ENCODE measurements at regions not wholly inside any gene's neighbourhood (a gene's known extent, or its start where the extent isn't known, plus 50 kb on each side); places are given as distances from the start of the nearest gene placed in this dataset.
"Not testable (repeated sequence)": the region's sequence is repeated elsewhere in the genome, so short reads cannot be mapped to it uniquely, and the experiment has no call there.

GRCh38 chr2:187783446-187783845 is 229.2 kb upstream of the TFPI start:
- DNase-seq (ENCODE audit: low spot score), result no peak

- not testable (repeated sequence) for DNase-seq (ENCODE audit: low spot score)
Observed at GRCh38 chr2:187784138-187784537, 229.9 kb upstream of the TFPI start.

GRCh38 chr2:187799601-187800000 is 245.4 kb upstream of the TFPI start:
- DNase-seq (ENCODE audit: low spot score), result no peak

- DNase-seq (ENCODE audit: low spot score), result no peak
Observed at GRCh38 chr2:187803816-187804215, 249.6 kb upstream of the TFPI start.

- no peak for DNase-seq (ENCODE audit: low spot score)
Observed at GRCh38 chr2:187815113-187815512, 260.9 kb upstream of the TFPI start.

- no peak for DNase-seq (ENCODE audit: low spot score)
Observed at GRCh38 chr2:187819624-187820023, 265.4 kb upstream of the TFPI start.

GRCh38 chr2:187825108-187825507 is 270.9 kb upstream of the TFPI start:
- DNase-seq (ENCODE audit: low spot score), result no peak

- no peak for DNase-seq (ENCODE audit: low spot score)
Observed at GRCh38 chr2:187826023-187826422, 271.8 kb upstream of the TFPI start.

- DNase-seq (ENCODE audit: low spot score), result no peak
Observed at GRCh38 chr2:187834787-187835186, 280.6 kb upstream of the TFPI start.

- no peak for DNase-seq (ENCODE audit: low spot score)
Observed at GRCh38 chr2:187838690-187839089, 284.5 kb upstream of the TFPI start.

GRCh38 chr2:187842315-187842714 is 288.1 kb upstream of the TFPI start:
- no peak for DNase-seq (ENCODE audit: low spot score)

GRCh38 chr2:187842978-187843847 is 289.0 kb upstream of the TFPI start:
- peak; percentile 34 for DNase-seq (ENCODE audit: low spot score)

GRCh38 chr2:187847245-187848208 is 293.3 kb upstream of the TFPI start:
- no peak for DNase-seq (ENCODE audit: low spot score)

GRCh38 chr2:187851955-187852561 is 297.8 kb upstream of the TFPI start:
- DNase-seq (ENCODE audit: low spot score), result no peak

GRCh38 chr2:187853381-187853791 is 299.2 kb upstream of the TFPI start:
- DNase-seq (ENCODE audit: low spot score), result no peak

GRCh38 chr2:187854801-187855200 is 300.6 kb upstream of the TFPI start:
- no peak for DNase-seq (ENCODE audit: low spot score)

GRCh38 chr2:187855689-187856088 is 301.5 kb upstream of the TFPI start:
- DNase-seq (ENCODE audit: low spot score), result no peak

GRCh38 chr2:187857826-187858225 is 303.6 kb upstream of the TFPI start:
- no peak for DNase-seq (ENCODE audit: low spot score)

GRCh38 chr2:187862715-187863114 is 308.5 kb upstream of the TFPI start:
- no peak for DNase-seq (ENCODE audit: low spot score)

GRCh38 chr2:187865025-187865424 is 310.8 kb upstream of the TFPI start:
- DNase-seq (ENCODE audit: low spot score), result no peak

GRCh38 chr2:187867165-187867564 is 312.9 kb upstream of the TFPI start:
- DNase-seq (ENCODE audit: low spot score), result no peak

GRCh38 chr2:187869195-187869594 is 315.0 kb upstream of the TFPI start:
- no peak for DNase-seq (ENCODE audit: low spot score)

All from hematopoietic multipotent progenitor cell treated with erythropoietin and hydrocortisone succinate and interleukin-3 and kit ligand, for 15 days (in vitro differentiated cells).